OCI-LY7 (cell line): ENCODE measurements at regions not wholly inside any gene's neighbourhood (a gene's known extent, or its start where the extent isn't known, plus 50 kb on each side); places are given as distances from the start of the nearest gene placed in this dataset.

Source experiments
- BruUV-seq: library from RNA; stranded (reverse); fragments of 400-500 nt; replicated peaks from 2 replicates; lab custom pipeline; 2021; lab: Mats Ljungman, UMichigan
- CTCF ChIA-PET: fragments of 300-600 bp; sonication (Branson Sonifier 250); formaldehyde crosslinking; loops from one replicate; lab custom pipeline; 2022; ENCODE audit warnings: antibody characterized with exemption; ENCODE audit not compliant: unreplicated experiment; lab: Charles Lee
- POLR2A ChIA-PET: fragments of 300-600 bp; sonication (Branson Sonifier 250); formaldehyde crosslinking; loops from one replicate; lab custom pipeline; 2022; ENCODE audit warnings: antibody characterized with exemption; lab: Charles Lee
- DNase-seq: peaks from one replicate; pipeline ENCODE4 v3.0.0-alpha.2; 2015; ENCODE audit warnings: low spot score
- H2AFZ ChIP-seq: fragments of 200-600 bp; sonication (generic), shearing (Covaris generic); 2 replicates; pipeline ENCODE4 v1.6.1; 2014; ENCODE audit warnings: mild to moderate bottlenecking, antibody characterized with exemption, low read length, moderate library complexity
- H3K27ac ChIP-seq: fragments of 200-600 bp; sonication (generic); 2 replicates; pipeline ENCODE4 v1.5.1; 2014; ENCODE audit warnings: mixed run types, low read depth, mild to moderate bottlenecking, moderate library complexity, low read length, inconsistent platforms; ENCODE audit not compliant: poor library complexity, severe bottlenecking
- H3K36me3 ChIP-seq: fragments of 200-600 bp; sonication (generic); 2 replicates; pipeline ENCODE4 v1.6.1; 2014; ENCODE audit warnings: mild to moderate bottlenecking, antibody characterized with exemption, low read length, moderate library complexity, mixed read lengths; ENCODE audit not compliant: insufficient read depth
- H3K4me1 ChIP-seq: fragments of 200-600 bp; sonication (generic); 2 replicates; pipeline ENCODE4 v1.5.1; 2014; ENCODE audit warnings: mild to moderate bottlenecking, low read length; ENCODE audit not compliant: insufficient read depth, poor library complexity, severe bottlenecking
- H3K4me2 ChIP-seq: fragments of 200-600 bp; sonication (generic); 2 replicates; pipeline ENCODE4 v1.6.1; 2014; ENCODE audit warnings: mild to moderate bottlenecking, low read length
- H3K4me3 ChIP-seq: fragments of 200-600 bp; sonication (generic); 2 replicates; pipeline ENCODE4 v1.5.1; 2014; ENCODE audit warnings: mild to moderate bottlenecking, low read depth, low read length; ENCODE audit not compliant: poor library complexity, severe bottlenecking
- H3K79me2 ChIP-seq: fragments of 200-600 bp; sonication (generic); 2 replicates; pipeline ENCODE4 v1.6.1; 2016; ENCODE audit warnings: low read depth, mild to moderate bottlenecking, low read length, moderate library complexity, mixed read lengths; ENCODE audit not compliant: insufficient read depth
- H3K9me2 ChIP-seq: fragments of 200-600 bp; sonication (generic); 2 replicates; pipeline ENCODE4 v1.6.1; 2016; ENCODE audit warnings: mild to moderate bottlenecking, low read length, mixed read lengths; ENCODE audit not compliant: insufficient read depth
- H3K9me3 ChIP-seq: fragments of 200-600 bp; sonication (generic); 2 replicates; pipeline ENCODE4 v1.6.1; 2014; ENCODE audit warnings: mild to moderate bottlenecking, mixed run types, low read length, mixed read lengths
- H4K20me1 ChIP-seq: fragments of 200-600 bp; sonication (generic); 2 replicates; pipeline ENCODE4 v1.6.1; 2014; ENCODE audit warnings: mild to moderate bottlenecking, antibody characterized with exemption, low read length, moderate library complexity, mixed read lengths; ENCODE audit not compliant: insufficient read depth
- EZH2phosphoT487 ChIP-seq: fragments of 200-600 bp; sonication (generic); IDR thresholded peaks from 2 replicates; pipeline ENCODE4 v1.6.1; 2018; ENCODE audit warnings: low read depth, borderline replicate concordance, mild to moderate bottlenecking, mixed run types, antibody characterized with exemption, low read length, moderate library complexity, mixed read lengths
- intact Hi-C: fragments of 100-400 bp; cut with micrococcal nuclease; formaldehyde crosslinking; loops from one replicate; pipeline ENCODE4 v1.10.0; 2022; ENCODE audit not compliant: unreplicated experiment
- TF ChIP-seq, protein P1 (sequence below): fragments of 200-600 bp; sonication (generic); conservative IDR thresholded peaks from 2 replicates; pipeline ENCODE4 v1.5.1; 2014; ENCODE audit warnings: mild to moderate bottlenecking, antibody characterized with exemption, low read length, moderate library complexity, mixed read lengths

DNA sequence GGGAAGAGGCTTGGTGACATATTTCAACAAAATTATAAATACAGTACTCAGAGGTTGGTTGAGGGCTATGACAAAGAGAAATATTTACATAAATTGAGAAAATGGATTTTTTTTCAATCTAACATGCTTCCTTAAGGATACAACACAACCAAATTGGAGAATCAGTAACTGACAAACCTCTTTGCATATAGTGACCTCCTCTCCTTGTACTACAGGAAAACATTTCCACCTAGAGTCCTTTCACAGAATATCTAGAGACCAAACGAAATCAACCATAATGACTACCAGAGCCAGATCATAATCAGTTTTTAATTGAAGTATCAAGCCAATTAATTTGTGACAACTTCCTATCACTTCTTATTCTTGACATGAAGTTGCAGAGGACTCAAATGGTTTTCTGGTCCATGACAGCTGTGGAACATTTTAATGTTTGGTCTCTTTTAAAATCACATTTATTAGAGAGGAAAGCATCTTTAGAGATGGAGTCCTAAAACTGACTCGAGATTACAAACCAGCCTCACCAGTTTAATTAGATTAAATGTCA lies 1636.5 kb upstream of the C9orf72 start:
- ChIA-PET CTCF (no interaction called here), POLR2A (no interaction called here)
- Histone ChIP-seq H3K4me1 (no peaks in the 10 kb centered on the region), H3K4me3 (no peak overlapping the region), H3K4me2 (no peak overlapping the region), H3K9me2 (no peaks in the 10 kb centered on the region), H3K27ac (no peak overlapping the region), H4K20me1 (no peaks in the 10 kb centered on the region), H2AFZ (no peak overlapping the region), H3K9me3 (no peaks in the 10 kb centered on the region), H3K36me3 (no peaks in the 10 kb centered on the region), H3K79me2 (no peaks in the 10 kb centered on the region)
- intact Hi-C loops, result no loop called here
- no peak for TF ChIP-seq EZH2phosphoT487
- TF ChIP-seq, protein P1, sequence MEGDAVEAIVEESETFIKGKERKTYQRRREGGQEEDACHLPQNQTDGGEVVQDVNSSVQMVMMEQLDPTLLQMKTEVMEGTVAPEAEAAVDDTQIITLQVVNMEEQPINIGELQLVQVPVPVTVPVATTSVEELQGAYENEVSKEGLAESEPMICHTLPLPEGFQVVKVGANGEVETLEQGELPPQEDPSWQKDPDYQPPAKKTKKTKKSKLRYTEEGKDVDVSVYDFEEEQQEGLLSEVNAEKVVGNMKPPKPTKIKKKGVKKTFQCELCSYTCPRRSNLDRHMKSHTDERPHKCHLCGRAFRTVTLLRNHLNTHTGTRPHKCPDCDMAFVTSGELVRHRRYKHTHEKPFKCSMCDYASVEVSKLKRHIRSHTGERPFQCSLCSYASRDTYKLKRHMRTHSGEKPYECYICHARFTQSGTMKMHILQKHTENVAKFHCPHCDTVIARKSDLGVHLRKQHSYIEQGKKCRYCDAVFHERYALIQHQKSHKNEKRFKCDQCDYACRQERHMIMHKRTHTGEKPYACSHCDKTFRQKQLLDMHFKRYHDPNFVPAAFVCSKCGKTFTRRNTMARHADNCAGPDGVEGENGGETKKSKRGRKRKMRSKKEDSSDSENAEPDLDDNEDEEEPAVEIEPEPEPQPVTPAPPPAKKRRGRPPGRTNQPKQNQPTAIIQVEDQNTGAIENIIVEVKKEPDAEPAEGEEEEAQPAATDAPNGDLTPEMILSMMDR, result no peak
- no TSS peak for BruUV-seq
- no peak for DNase-seq

DNA sequence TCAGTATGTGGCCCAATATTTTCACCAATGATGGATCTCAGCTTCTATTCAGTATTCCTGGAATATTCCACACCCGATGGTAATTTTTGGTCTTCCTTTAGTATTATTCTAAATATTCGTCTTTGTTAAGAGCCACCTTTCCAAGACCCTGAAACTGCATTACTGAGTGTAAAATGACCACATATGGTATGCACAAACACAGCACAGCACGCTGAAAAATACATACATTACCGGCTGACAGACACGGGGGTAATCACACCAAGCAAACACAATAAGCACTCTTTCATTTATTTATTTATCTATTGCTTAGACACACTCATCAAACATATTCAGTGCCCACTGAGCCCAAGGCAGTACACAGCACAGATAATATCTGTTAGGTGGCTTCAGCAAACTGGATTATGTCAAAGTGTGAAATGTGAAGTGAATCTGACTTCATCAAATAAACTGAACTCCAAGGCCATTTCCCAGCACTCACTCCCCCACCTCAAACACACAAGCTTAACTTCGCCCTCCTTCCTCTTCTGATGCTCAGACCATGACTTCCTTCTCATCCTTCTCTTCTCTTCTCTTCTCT lies 1637.8 kb upstream of the C9orf72 start:
- Histone ChIP-seq H2AFZ (no peak overlapping the region), H3K4me2 (no peak overlapping the region), H3K27ac (no peak overlapping the region), H3K4me1 (no peaks in the 10 kb centered on the region), H3K79me2 (no peaks in the 10 kb centered on the region), H3K36me3 (no peaks in the 10 kb centered on the region), H3K4me3 (no peak overlapping the region), H4K20me1 (no peaks in the 10 kb centered on the region), H3K9me3 (no peaks in the 10 kb centered on the region), H3K9me2 (no peaks in the 10 kb centered on the region)
- BruUV-seq, result no TSS peak
- CTCF ChIA-PET, result no interaction called here
- TF ChIP-seq EZH2phosphoT487, result no peak
- TF ChIP-seq, protein P1, result no peak
- intact Hi-C loops, result no loop called here
- POLR2A ChIA-PET, result no interaction called here
- no peak for DNase-seq

GRCh38 chr9:29211580-29212396 lies 1638.5 kb upstream of the C9orf72 start:
- no TSS peak for BruUV-seq
- no peaks in the 10 kb centered on the region for H3K9me2 ChIP-seq
- H3K27ac ChIP-seq, result no peak overlapping the region
- H3K36me3 ChIP-seq, result no peaks in the 10 kb centered on the region
- H3K4me3 ChIP-seq, result no peak overlapping the region
- POLR2A ChIA-PET, result no interaction called here
- no peak overlapping the region for H2AFZ ChIP-seq
- TF ChIP-seq EZH2phosphoT487, result no peak
- TF ChIP-seq, protein P1, result no peak
- no peaks in the 10 kb centered on the region for H3K4me1 ChIP-seq
- no peaks in the 10 kb centered on the region for H4K20me1 ChIP-seq
- CTCF ChIA-PET, result no interaction called here
- intact Hi-C loops, result no loop called here
- no peaks in the 10 kb centered on the region for H3K9me3 ChIP-seq
- DNase-seq, result no peak
- no peak overlapping the region for H3K4me2 ChIP-seq
- no peaks in the 10 kb centered on the region for H3K79me2 ChIP-seq
